ENCODE measurements at regions not wholly inside any gene's neighbourhood (a gene's known extent, or its start where the extent isn't known, plus 50 kb on each side); places are given as distances from the start of the nearest gene placed in this dataset.

- DNase-seq (ENCODE audit: low read depth, low spot score) = no peak
These were observed 1387.1 kb upstream of the TMEFF2 start for GRCh38 chr2:193581807-193582206.

GRCh38 chr2:193580176-193580950 is 1385.6 kb upstream of the TMEFF2 start:
- no peak for DNase-seq (ENCODE audit: low read depth, low spot score)

- no peak for DNase-seq (ENCODE audit: low read depth, low spot score)
These were observed 1372.2 kb upstream of the TMEFF2 start for GRCh38 chr2:193566886-193567285.

- DNase-seq (ENCODE audit: low read depth, low spot score) = no peak
These were observed 1371.5 kb upstream of the TMEFF2 start for GRCh38 chr2:193566276-193566675.

GRCh38 chr2:193562031-193562430 is 1367.3 kb upstream of the TMEFF2 start:
- DNase-seq (ENCODE audit: low read depth, low spot score) = no peak

GRCh38 chr2:193561054-193561453 is 1366.3 kb upstream of the TMEFF2 start:
- DNase-seq (ENCODE audit: low read depth, low spot score) = no peak

GRCh38 chr2:193556766-193557470 is 1362.2 kb upstream of the TMEFF2 start:
- no peak for DNase-seq (ENCODE audit: low read depth, low spot score)

GRCh38 chr2:193549661-193550060 is 1354.9 kb upstream of the TMEFF2 start:
- DNase-seq (ENCODE audit: low read depth, low spot score) = no peak

- no peak for DNase-seq (ENCODE audit: low read depth, low spot score)
These were observed 1348.0 kb upstream of the TMEFF2 start for GRCh38 chr2:193542762-193543161.

- DNase-seq (ENCODE audit: low read depth, low spot score) = no peak
These were observed 1344.5 kb upstream of the TMEFF2 start for GRCh38 chr2:193539188-193539587.

- DNase-seq (ENCODE audit: low read depth, low spot score) = no peak
These were observed 1343.3 kb upstream of the TMEFF2 start for GRCh38 chr2:193538061-193538460.

- DNase-seq (ENCODE audit: low read depth, low spot score) = no peak
These were observed 1342.8 kb upstream of the TMEFF2 start for GRCh38 chr2:193537531-193537930.

GRCh38 chr2:193528458-193528857 is 1333.7 kb upstream of the TMEFF2 start:
- DNase-seq (ENCODE audit: low read depth, low spot score) = no peak

GRCh38 chr2:193527146-193527545 is 1332.4 kb upstream of the TMEFF2 start:
- no peak for DNase-seq (ENCODE audit: low read depth, low spot score)

- no peak for DNase-seq (ENCODE audit: low read depth, low spot score)
These were observed 1328.9 kb upstream of the TMEFF2 start for GRCh38 chr2:193523662-193524061.

- no peak for DNase-seq (ENCODE audit: low read depth, low spot score)
These were observed 1326.8 kb upstream of the TMEFF2 start for GRCh38 chr2:193521523-193521922.

- DNase-seq (ENCODE audit: low read depth, low spot score) = no peak
These were observed 1326.2 kb upstream of the TMEFF2 start for GRCh38 chr2:193520709-193521458.

GRCh38 chr2:193518041-193518817 is 1323.5 kb upstream of the TMEFF2 start:
- no peak for DNase-seq (ENCODE audit: low read depth, low spot score)

- DNase-seq (ENCODE audit: low read depth, low spot score) = no peak
These were observed 1322.9 kb upstream of the TMEFF2 start for GRCh38 chr2:193517615-193518014.

GRCh38 chr2:193506035-193506434 is 1311.3 kb upstream of the TMEFF2 start:
- no peak for DNase-seq (ENCODE audit: low read depth, low spot score)

GRCh38 chr2:193505620-193506019 is 1310.9 kb upstream of the TMEFF2 start:
- DNase-seq (ENCODE audit: low read depth, low spot score) = no peak
